SK-N-MC (cell line): ENCODE measurements at regions not wholly inside any gene's neighbourhood (a gene's known extent, or its start where the extent isn't known, plus 50 kb on each side); places are given as distances from the start of the nearest gene placed in this dataset.

ENCODE experiments used
- DNase-seq: peaks from one replicate; pipeline ENCODE4 v3.0.0-alpha.2; 2011; ENCODE audit warnings: low read depth, low spot score
- H3K27ac ChIP-seq: fragments of 200-600 bp; sonication (generic); 2 replicates; pipeline ENCODE4 v1.5.1; 2016; ENCODE audit warnings: mixed run types
- H3K36me3 ChIP-seq: fragments of 200-600 bp; sonication (generic); 2 replicates; pipeline ENCODE4 v1.6.1; 2017; ENCODE audit warnings: antibody characterized with exemption, low read length, mixed read lengths; ENCODE audit not compliant: insufficient read depth
- H3K4me3 ChIP-seq: fragments of 200-600 bp; sonication (generic); 2 replicates; pipeline ENCODE4 v1.5.1; 2016
- H3K9ac ChIP-seq: fragments of 200-600 bp; sonication (generic); 2 replicates; pipeline ENCODE4 v1.8.0; 2017; ENCODE audit warnings: mixed run types, mixed read lengths; ENCODE audit not compliant: insufficient read length
- H3K9me3 ChIP-seq: fragments of 200-600 bp; sonication (generic); 2 replicates; pipeline ENCODE4 v1.6.1; 2017; ENCODE audit warnings: low read depth, mild to moderate bottlenecking, antibody characterized with exemption, low read length, moderate library complexity, mixed read lengths
- EZH2 ChIP-seq: fragments of 200-600 bp; sonication (generic); IDR thresholded peaks from one replicate; pipeline ENCODE4 v1.6.1; 2017; ENCODE audit warnings: antibody characterized with exemption
- FOXP2 ChIP-seq: optimal IDR thresholded peaks from 2 replicates; pipeline ENCODE3; 2011; ENCODE audit warnings: mild to moderate bottlenecking, moderate library complexity; ENCODE audit not compliant: insufficient read depth; ENCODE audit errors: extremely low read length, control extremely low read depth
- POLR2AphosphoS5 ChIP-seq: IDR thresholded peaks from 2 replicates; pipeline ENCODE4 v1.6.1; 2012; ENCODE audit warnings: mild to moderate bottlenecking, low read depth, low read length, borderline replicate concordance

DNA sequence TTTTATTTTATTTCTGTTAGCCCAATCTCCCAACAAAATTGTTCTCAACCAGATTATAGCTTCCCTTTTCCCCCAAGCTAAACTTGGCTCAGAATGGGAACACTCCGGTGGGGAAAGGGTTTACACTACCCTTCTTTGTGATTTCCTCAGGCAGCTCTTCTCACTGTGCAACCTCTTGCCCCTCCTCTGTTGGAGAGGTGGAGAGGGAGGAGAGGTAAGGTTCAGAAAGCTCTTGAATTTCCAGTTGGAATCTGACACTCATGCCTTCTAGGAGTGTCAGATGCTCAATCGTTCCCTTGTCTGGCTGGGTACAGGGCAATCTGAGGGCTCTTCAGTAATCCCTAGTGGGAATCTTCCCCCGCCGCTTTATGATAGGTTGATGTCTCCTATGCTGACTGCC is 486.1 kb upstream of the KLF12 start:
- no peak overlapping the region for H3K4me3 ChIP-seq
- no peak overlapping the region for H3K9ac ChIP-seq
- H3K9me3 ChIP-seq, result no peaks in the 10 kb centered on the region
- no peak for DNase-seq
- H3K27ac ChIP-seq, result no peak overlapping the region
- TF ChIP-seq POLR2AphosphoS5 (no peak), EZH2 (no peak), FOXP2 (no peak)
- H3K36me3 ChIP-seq, result no peaks in the 10 kb centered on the region

DNA sequence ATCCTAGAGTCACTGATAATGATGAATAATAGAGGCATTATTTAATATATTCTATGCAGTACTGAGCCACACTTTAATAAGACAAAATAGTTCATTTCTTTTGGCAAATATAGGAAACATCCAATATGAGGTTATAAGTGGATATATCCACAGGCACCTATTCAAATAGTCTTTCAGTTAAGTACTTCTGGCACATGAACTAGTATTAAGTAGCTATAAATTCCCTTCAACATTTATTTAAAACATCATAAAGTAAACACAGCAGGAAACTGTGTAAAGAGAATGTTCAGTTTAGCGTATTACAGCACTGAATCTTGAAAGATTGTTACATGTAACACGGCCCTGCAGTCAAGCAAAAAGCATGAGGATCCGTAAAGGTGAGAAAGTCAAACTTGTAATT is 463.3 kb upstream of the KLF12 start:
- H3K36me3 ChIP-seq, result no peaks in the 10 kb centered on the region
- no peak overlapping the region for H3K9ac ChIP-seq
- H3K27ac ChIP-seq, result no peak overlapping the region
- H3K4me3 ChIP-seq, result no peak overlapping the region
- 0 out of 2 replicates have a peak, but pooled peaks cover 2% of the 10 kb centered on the region for H3K9me3 ChIP-seq
- TF ChIP-seq POLR2AphosphoS5 (no peak), FOXP2 (no peak), EZH2 (no peak)
- no peak for DNase-seq

DNA sequence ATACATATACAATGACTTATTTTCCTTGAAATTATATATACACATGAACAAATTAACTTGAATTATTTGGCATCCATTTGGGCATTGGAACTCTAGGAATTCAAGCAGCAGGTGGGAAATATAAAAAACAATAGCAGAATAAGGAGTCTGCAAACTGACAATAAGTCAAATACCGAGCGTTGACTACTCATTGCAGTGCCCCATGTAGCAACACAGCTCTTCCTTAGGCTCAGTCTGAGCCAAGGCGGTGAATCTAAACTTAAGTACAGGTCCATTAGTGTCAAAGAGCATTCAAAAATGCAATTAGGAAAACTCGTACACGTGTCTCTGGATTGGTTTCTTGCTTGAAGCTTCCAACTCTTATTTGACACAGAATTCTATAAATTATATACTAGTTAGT is 462.5 kb upstream of the KLF12 start:
- no peaks in the 10 kb centered on the region for H3K36me3 ChIP-seq
- no peak for DNase-seq
- H3K27ac ChIP-seq, result no peak overlapping the region
- H3K9ac ChIP-seq, result no peak overlapping the region
- 0 out of 2 replicates have a peak, but pooled peaks cover 2% of the 10 kb centered on the region for H3K9me3 ChIP-seq
- H3K4me3 ChIP-seq, result no peak overlapping the region
- TF ChIP-seq FOXP2, result no peak
- TF ChIP-seq EZH2, result no peak
- no peak for TF ChIP-seq POLR2AphosphoS5

DNA sequence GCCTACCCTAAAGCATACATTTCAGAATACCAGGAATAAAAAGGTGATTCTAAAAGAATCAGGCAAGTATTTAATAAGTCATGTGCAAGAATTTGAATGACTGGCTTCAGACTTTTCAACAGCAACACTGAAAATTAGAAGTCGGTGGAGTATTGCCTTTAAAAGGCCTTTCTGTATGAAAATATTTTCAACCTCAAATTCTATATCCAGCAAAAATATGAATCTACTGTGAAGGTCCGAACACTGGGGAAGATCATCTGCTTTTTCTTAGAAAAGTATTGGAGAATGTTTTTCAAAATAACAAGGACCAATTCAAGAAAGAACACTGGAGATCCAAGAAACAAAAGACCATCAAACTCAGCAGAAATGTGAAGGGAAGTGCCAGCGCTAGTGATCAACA is 459.5 kb upstream of the KLF12 start:
- H3K9ac ChIP-seq, result no peak overlapping the region
- TF ChIP-seq POLR2AphosphoS5 (no peak), EZH2 (no peak), FOXP2 (no peak)
- H3K9me3 ChIP-seq, result 0 out of 2 replicates have a peak, but pooled peaks cover 2% of the 10 kb centered on the region

DNA sequence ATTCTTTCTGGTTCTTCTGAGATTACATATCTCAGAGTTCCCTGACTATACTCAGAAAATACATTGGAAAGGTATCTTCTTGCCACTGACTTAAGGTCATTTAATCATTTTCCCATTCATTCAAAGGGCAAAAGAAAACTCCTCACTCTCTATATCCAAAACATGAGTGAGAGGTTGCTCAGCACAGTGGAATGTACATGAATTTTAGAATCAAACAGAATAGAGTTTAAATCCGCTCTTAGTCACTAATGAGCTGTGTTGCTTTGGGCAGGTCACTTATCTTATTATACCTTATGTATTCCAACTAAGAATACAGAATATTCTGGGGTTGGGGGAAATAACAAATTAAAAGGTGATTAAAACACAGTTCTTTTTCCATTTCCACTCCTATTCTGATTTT is 452.6 kb upstream of the KLF12 start:
- no peak for TF ChIP-seq FOXP2
- no peak for TF ChIP-seq POLR2AphosphoS5
- no peak for TF ChIP-seq EZH2

More for the DNA sequence above, 459.5 kb upstream of the KLF12 start:
- Histone ChIP-seq H3K36me3 (no peaks in the 10 kb centered on the region), H3K27ac (no peak overlapping the region), H3K4me3 (no peak overlapping the region)
- no peak for DNase-seq

DNA sequence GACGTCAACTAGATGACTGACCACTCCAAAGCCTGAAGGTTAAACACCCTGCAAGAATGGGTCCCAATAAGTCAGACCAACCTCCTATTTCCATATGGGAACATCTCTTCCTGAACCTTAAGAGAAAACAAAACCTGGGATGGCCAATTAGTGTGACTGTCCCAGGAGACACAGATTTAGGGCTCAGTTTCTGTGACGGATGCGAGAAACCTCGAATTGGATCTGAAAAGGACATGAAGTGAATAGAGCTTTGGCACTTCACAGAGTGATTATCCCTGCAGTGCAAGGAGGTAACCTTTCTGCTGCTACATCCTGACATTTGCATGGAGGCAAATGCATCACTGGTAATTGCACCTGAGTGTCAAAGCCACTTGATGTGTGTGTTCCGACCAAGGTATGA is 442.2 kb upstream of the KLF12 start:
- H3K27ac ChIP-seq, result no peak overlapping the region

More for the DNA sequence above, 452.6 kb upstream of the KLF12 start:
- Histone ChIP-seq H3K9ac (no peak overlapping the region), H3K9me3 (no peaks in the 10 kb centered on the region), H3K36me3 (no peaks in the 10 kb centered on the region), H3K27ac (no peak overlapping the region), H3K4me3 (no peak overlapping the region)
- DNase-seq, result no peak

DNA sequence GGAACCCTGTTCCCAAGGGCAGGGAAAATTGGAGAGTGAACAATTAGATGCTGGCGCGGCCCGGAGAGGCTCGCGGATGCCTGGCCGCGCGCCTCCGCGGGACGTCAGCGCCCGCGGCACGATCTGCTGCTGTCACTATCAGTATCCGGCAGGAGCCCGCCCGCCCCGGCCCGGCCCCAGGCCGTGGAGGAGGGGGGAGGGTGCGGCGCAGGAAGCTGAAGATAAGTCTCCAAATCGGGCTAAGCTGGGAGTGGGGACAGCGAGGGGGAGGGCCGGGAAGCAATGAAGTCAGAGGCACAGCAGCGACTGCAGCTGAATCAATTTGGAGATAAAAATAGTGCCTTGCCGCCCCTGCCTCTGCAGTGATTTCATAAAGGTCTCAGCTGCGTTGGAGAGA is 441.5 kb upstream of the KLF12 start:
- DNase-seq, result no peak
- Histone ChIP-seq H3K4me3 (peak overlapping the region; percentile 77), H3K36me3 (no peaks in the 10 kb centered on the region), H3K27ac (no peak overlapping the region), H3K9me3 (no peaks in the 10 kb centered on the region), H3K9ac (no peak overlapping the region)
- TF ChIP-seq FOXP2 (no peak), POLR2AphosphoS5 (no peak), EZH2 (no peak)

More for the DNA sequence above, 442.2 kb upstream of the KLF12 start:
- DNase-seq, result no peak
- peak overlapping the region; percentile 77 for H3K4me3 ChIP-seq
- no peaks in the 10 kb centered on the region for H3K9me3 ChIP-seq
- no peak for TF ChIP-seq FOXP2
- TF ChIP-seq POLR2AphosphoS5, result no peak
- TF ChIP-seq EZH2, result no peak
- H3K9ac ChIP-seq, result no peak overlapping the region
- H3K36me3 ChIP-seq, result no peaks in the 10 kb centered on the region

DNA sequence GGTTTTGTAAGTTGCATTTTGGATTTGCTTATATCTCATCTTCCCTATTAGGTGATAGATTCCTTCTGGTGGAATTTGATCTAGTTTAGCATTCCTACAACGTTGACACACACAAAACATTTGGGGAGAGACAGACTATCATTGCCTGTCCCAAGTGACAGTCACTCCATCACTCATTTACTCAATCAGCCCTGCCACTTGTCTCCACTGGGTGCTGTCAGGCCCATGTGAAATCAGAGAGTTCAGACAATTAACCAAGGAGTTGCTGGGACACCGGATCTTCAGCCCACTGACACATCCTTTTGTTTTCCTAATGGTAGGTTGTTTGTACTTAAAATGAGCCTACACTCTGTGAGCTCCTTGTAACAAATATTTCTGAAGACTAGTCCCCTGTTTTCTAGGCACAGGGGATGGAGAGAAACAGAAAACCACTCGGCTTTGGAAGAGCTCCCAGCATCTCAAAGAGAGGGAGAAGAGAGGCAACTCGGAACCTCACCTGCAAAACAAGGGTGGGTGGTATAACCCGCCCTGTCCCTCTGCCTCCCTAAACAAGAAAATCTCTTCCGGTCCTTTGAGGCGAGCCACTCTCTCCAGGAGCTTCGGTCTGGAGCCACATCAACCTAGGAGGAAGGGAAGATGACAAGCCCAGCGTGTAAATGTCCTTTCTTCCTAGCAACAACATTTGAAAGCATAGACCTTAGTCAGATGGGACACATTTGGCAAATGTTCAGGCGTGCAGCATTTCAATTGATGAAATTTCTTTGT is 440.9 kb upstream of the KLF12 start:
- peak overlapping the region; percentile 77 for H3K4me3 ChIP-seq
- no peak overlapping the region for H3K9ac ChIP-seq
- H3K27ac ChIP-seq, result no peak overlapping the region
- no peak for DNase-seq
- TF ChIP-seq EZH2 (no peak), FOXP2 (no peak)
- H3K9me3 ChIP-seq, result no peaks in the 10 kb centered on the region
- H3K36me3 ChIP-seq, result no peaks in the 10 kb centered on the region

DNA sequence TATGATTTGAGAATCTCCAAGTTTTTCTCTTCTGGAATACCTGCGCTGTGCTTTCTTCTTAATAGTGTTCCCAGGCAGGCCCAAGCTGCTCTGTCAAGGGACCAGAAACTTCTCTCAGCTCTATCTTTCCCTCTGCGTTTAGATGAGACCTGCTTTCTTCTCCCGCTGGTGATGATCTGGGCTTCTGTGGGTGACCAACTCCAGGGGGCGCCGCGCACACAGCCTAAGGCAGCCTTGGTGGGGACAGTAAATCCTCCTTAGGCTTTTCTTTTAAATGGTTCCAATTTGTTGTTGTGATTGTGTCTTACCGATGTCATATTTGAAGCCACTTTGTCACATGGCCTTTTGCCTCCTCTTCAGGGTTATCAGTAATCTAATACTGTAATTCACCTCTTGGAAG is 439.4 kb upstream of the KLF12 start:
- no peak for DNase-seq
- Histone ChIP-seq H3K9ac (no peak overlapping the region), H3K27ac (no peak overlapping the region), H3K4me3 (no peak overlapping the region), H3K36me3 (no peaks in the 10 kb centered on the region), H3K9me3 (no peaks in the 10 kb centered on the region)
- TF ChIP-seq EZH2 (no peak), POLR2AphosphoS5 (no peak), FOXP2 (no peak)
